GM23338 (cell line): ENCODE measurements at regions not wholly inside any gene's neighbourhood (a gene's known extent, or its start where the extent isn't known, plus 50 kb on each side); places are given as distances from the start of the nearest gene placed in this dataset.

Experiments used
- ATAC-seq: fragments of 200-7000 bp; cut with Tn5 transposase; 3 replicates; pipeline ENCODE4 v1.9.1; 2020
- DNase-seq: peaks from one replicate; pipeline ENCODE4 v3.0.0-alpha.2; 2015; ENCODE audit warnings: low spot score
- H2AFZ ChIP-seq: fragments of 200-600 bp; sonication (generic); 2 replicates; pipeline ENCODE4 v1.8.0; 2016; ENCODE audit warnings: antibody characterized with exemption, mild to moderate bottlenecking, moderate library complexity
- H3F3A ChIP-seq: fragments of 200-600 bp; sonication (generic); replicated peaks from 2 replicates; pipeline ENCODE4 v1.8.0; 2017; ENCODE audit warnings: antibody characterized with exemption, mixed run types, low read depth
- H3K27ac ChIP-seq: fragments of 200-600 bp; sonication (generic); 2 replicates; pipeline ENCODE4 v1.6.1; 2016; ENCODE audit warnings: low read depth
- H3K27me3 ChIP-seq: fragments of 200-600 bp; sonication (generic); 2 replicates; pipeline ENCODE4 v1.8.0; 2016; ENCODE audit warnings: mild to moderate bottlenecking, mixed run types, moderate library complexity; ENCODE audit not compliant: insufficient read depth
- H3K36me3 ChIP-seq: fragments of 200-600 bp; sonication (generic); 2 replicates; pipeline ENCODE4 v1.8.0; 2016; ENCODE audit warnings: mild to moderate bottlenecking; ENCODE audit not compliant: insufficient read depth
- H3K4me1 ChIP-seq: fragments of 200-600 bp; sonication (generic); 2 replicates; pipeline ENCODE4 v1.8.0; 2016; ENCODE audit warnings: mild to moderate bottlenecking, moderate library complexity; ENCODE audit not compliant: insufficient read depth
- H3K4me2 ChIP-seq: fragments of 200-600 bp; sonication (generic); 2 replicates; pipeline ENCODE4 v1.7.1; 2017; ENCODE audit warnings: mixed run types
- H3K4me3 ChIP-seq: fragments of 200-600 bp; sonication (generic); 2 replicates; pipeline ENCODE4 v1.6.1; 2016; ENCODE audit warnings: mixed run types
- H3K79me2 ChIP-seq: fragments of 200-600 bp; sonication (generic); replicated peaks from 2 replicates; pipeline ENCODE4 v1.8.0; 2017; ENCODE audit warnings: mild to moderate bottlenecking; ENCODE audit not compliant: insufficient read depth
- H3K9me2 ChIP-seq: fragments of 200-600 bp; sonication (generic); 2 replicates; pipeline ENCODE4 v1.8.0; 2017; ENCODE audit not compliant: insufficient read depth
- H4K20me1 ChIP-seq: fragments of 200-600 bp; sonication (generic); replicated peaks from 2 replicates; pipeline ENCODE4 v1.8.0; 2017; ENCODE audit warnings: mild to moderate bottlenecking; ENCODE audit not compliant: insufficient read depth
- H3K27ac Mint-ChIP-seq: 2 replicates; pipeline ENCODE4 v1.8.0; 2020; ENCODE audit warnings: inconsistent platforms, mild to moderate bottlenecking, moderate library complexity, mixed read lengths
- H3K27me3 Mint-ChIP-seq: 3 replicates; pipeline ENCODE4 v1.8.0; 2022; ENCODE audit warnings: low read depth, mild to moderate bottlenecking, moderate library complexity, mixed read lengths, inconsistent platforms; ENCODE audit not compliant: insufficient read depth, poor library complexity
- H3K36me3 Mint-ChIP-seq: 3 replicates; pipeline ENCODE4 v1.8.0; 2021; ENCODE audit warnings: low read depth, mild to moderate bottlenecking, inconsistent platforms, moderate library complexity, mixed read lengths
- H3K4me1 Mint-ChIP-seq: 3 replicates; pipeline ENCODE4 v1.8.0; 2020; ENCODE audit warnings: mild to moderate bottlenecking, inconsistent platforms, mixed read lengths
- H3K4me3 Mint-ChIP-seq: 3 replicates; pipeline ENCODE4 v1.8.0; 2021; ENCODE audit warnings: moderate library complexity, mild to moderate bottlenecking, inconsistent platforms, mixed read lengths
- H3K9me3 Mint-ChIP-seq: 3 replicates; pipeline ENCODE4 v1.8.0; 2020; ENCODE audit warnings: moderate library complexity, mild to moderate bottlenecking, inconsistent platforms, mixed read lengths
- CREB1 ChIP-seq: fragments of 250-450 bp; sonication (Bioruptor Pico); IDR thresholded peaks from 2 replicates; pipeline ENCODE4 v1.5.0; 2020; ENCODE audit warnings: low read depth, mild to moderate bottlenecking, moderate library complexity
- CTCF ChIP-seq, 2 experiments: fragments of 200-600 bp in 1 of 2; sonication (generic) in 1 of 2; conservative IDR thresholded peaks; 2 replicates each; pipeline versions ENCODE4 v1.5.1 to v1.6.1; 2016 to 2017; ENCODE audit warnings: antibody characterized with exemption in 2 of 2, low read depth in 2 of 2, mild to moderate bottlenecking in 2 of 2, moderate library complexity in 1 of 2
- ETS1 ChIP-seq: IDR thresholded peaks from 2 replicates; pipeline ENCODE4 v1.6.1; 2016; ENCODE audit warnings: antibody characterized with exemption
- EZH2 ChIP-seq: fragments of 200-600 bp; sonication (generic); IDR thresholded peaks from one replicate; pipeline ENCODE4 v1.8.0; 2017; ENCODE audit warnings: antibody characterized with exemption, mild to moderate bottlenecking, low read depth; ENCODE audit not compliant: unreplicated experiment
- EZH2phosphoT487 ChIP-seq: fragments of 200-600 bp; sonication (generic); IDR thresholded peaks from one replicate; pipeline ENCODE4 v1.8.1; 2018; ENCODE audit warnings: antibody characterized with exemption; ENCODE audit not compliant: unreplicated experiment
- JUNB ChIP-seq: IDR thresholded peaks from one replicate; pipeline ENCODE4 v1.6.1; 2016; ENCODE audit warnings: antibody characterized with exemption; ENCODE audit not compliant: unreplicated experiment
- POLR2AphosphoS5 ChIP-seq: IDR thresholded peaks from 2 replicates; pipeline ENCODE4 v1.6.1; 2016; ENCODE audit warnings: antibody characterized with exemption, low read depth
- REST ChIP-seq: IDR thresholded peaks from one replicate; pipeline ENCODE4 v1.6.1; 2018; ENCODE audit warnings: antibody characterized with exemption; ENCODE audit not compliant: unreplicated experiment
- STAT1 ChIP-seq: IDR thresholded peaks from one replicate; pipeline ENCODE4 v1.6.1; 2016; ENCODE audit warnings: antibody characterized with exemption; ENCODE audit not compliant: unreplicated experiment
- ZNF114 ChIP-seq: fragments of 250-450 bp; sonication (Bioruptor Pico); IDR thresholded peaks from 2 replicates; pipeline ENCODE4 v1.5.0; 2020; ENCODE audit warnings: mild to moderate bottlenecking, moderate library complexity
- ZNF462 ChIP-seq: fragments of 250-450 bp; sonication (Bioruptor Pico); IDR thresholded peaks from 2 replicates; pipeline ENCODE4 v1.5.0; 2020; ENCODE audit warnings: mild to moderate bottlenecking, moderate library complexity

- TF ChIP-seq STAT1 (no peak), POLR2AphosphoS5 (no peak), CREB1 (CRISPR knock-in tag) (no peak)
Measured at GRCh38 chr6:139519571-139520031, 145.2 kb upstream of the CITED2 start (continued).

- DNase-seq (no peak), ATAC-seq (no peak)
- peaks cover 3% of the 10 kb centered on the region for H3K27me3 Mint-ChIP-seq
- H3K4me1 ChIP-seq: no peaks in the 10 kb centered on the region
- H3K4me3 Mint-ChIP-seq: no peak overlapping the region
- no peaks in the 10 kb centered on the region for H3K36me3 Mint-ChIP-seq
- no peak overlapping the region for H3K27ac ChIP-seq
- no peak overlapping the region for H3K27ac Mint-ChIP-seq
- H3K79me2 ChIP-seq: no peaks in the 10 kb centered on the region
- no peaks in the 10 kb centered on the region; the same call in 2 of the 3 replicates for H3K4me1 Mint-ChIP-seq
- H2AFZ ChIP-seq: no peak overlapping the region
- no peak overlapping the region for H3K4me3 ChIP-seq
- no peaks in the 10 kb centered on the region for H3K36me3 ChIP-seq
- no peaks in the 10 kb centered on the region for H3K9me2 ChIP-seq
- no peaks in the 10 kb centered on the region for H3F3A ChIP-seq
- no peaks in the 10 kb centered on the region for H4K20me1 ChIP-seq
- TF ChIP-seq POLR2AphosphoS5: no peak
- no peak for TF ChIP-seq REST
- TF ChIP-seq CREB1 (CRISPR knock-in tag): no peak
- no peak for TF ChIP-seq CTCF (conservative IDR thresholded peaks at IDR 0.05; ENCODE audit: low read depth in 2 of 2)
- TF ChIP-seq EZH2: no peak
- no peak for TF ChIP-seq ETS1
- TF ChIP-seq JUNB: no peak
- no peak for TF ChIP-seq EZH2phosphoT487
- TF ChIP-seq STAT1: no peak
- TF ChIP-seq ZNF114: no peak
- no peak for TF ChIP-seq ZNF462 (CRISPR knock-in tag)
- no peak overlapping the region for H3K4me2 ChIP-seq
- H3K9me3 Mint-ChIP-seq: no peaks in the 10 kb centered on the region; the same call in 2 of the 3 replicates
- H3K27me3 ChIP-seq: no peaks in the 10 kb centered on the region
Measured at GRCh38 chr6:139519097-139519496, 144.6 kb upstream of the CITED2 start.
